IMR-90 (cell line): ENCODE measurements at regions not wholly inside any gene's neighbourhood (a gene's known extent, or its start where the extent isn't known, plus 50 kb on each side); places are given as distances from the start of the nearest gene placed in this dataset.

Experiments
- ATAC-seq: fragments of 200-7000 bp; cut with Tn5 transposase; 2 replicates; pipeline ENCODE4 v1.9.1; 2020; ENCODE audit warnings: low read depth, mild to moderate bottlenecking, moderate library complexity
- BruUV-seq: library from RNA; stranded (reverse); fragments of 400-500 nt; replicated peaks from 2 replicates; lab custom pipeline; 2021; lab: Mats Ljungman, UMichigan
- CTCF ChIA-PET: fragments of 300-600 bp; formaldehyde crosslinking; extraction: SDS; loops from one replicate; lab custom pipeline; 2021; ENCODE audit warnings: antibody characterized with exemption; lab: Yijun Ruan, JAX
- POLR2A ChIA-PET: fragments of 300-600 bp; sonication (Branson Sonifier 250); formaldehyde crosslinking; loops from one replicate; lab custom pipeline; 2022; ENCODE audit warnings: antibody characterized with exemption; ENCODE audit not compliant: unreplicated experiment; lab: Charles Lee
- DNase-seq: peaks from one replicate; pipeline ENCODE4 v3.0.0; 2013
- H2AFZ ChIP-seq: replicated peaks from 2 replicates; pipeline ENCODE3; 2013; ENCODE audit warnings: low read length, mild to moderate bottlenecking; ENCODE audit not compliant: poor library complexity
- H2AK5ac ChIP-seq: 2 replicates; pipeline ENCODE4 v1.6.1; 2013; ENCODE audit warnings: low read depth, low read length, inconsistent platforms
- H2AK9ac ChIP-seq: replicated peaks from 2 replicates; pipeline ENCODE3; 2013; ENCODE audit warnings: mild to moderate bottlenecking, low read depth, low read length, moderate library complexity; ENCODE audit not compliant: poor library complexity
- H2BK120ac ChIP-seq: 2 replicates; pipeline ENCODE4 v1.6.1; 2013; ENCODE audit warnings: low read depth, low read length, inconsistent platforms
- H2BK15ac ChIP-seq: 3 replicates; pipeline ENCODE4 v1.6.1; 2013; ENCODE audit warnings: low read depth, low read length, inconsistent platforms
- H2BK20ac ChIP-seq: 2 replicates; pipeline ENCODE4 v1.6.1; 2013; ENCODE audit warnings: low read depth, mild to moderate bottlenecking, inconsistent platforms, low read length, moderate library complexity
- H2BK5ac ChIP-seq: 2 replicates; pipeline ENCODE4 v1.6.1; 2013; ENCODE audit warnings: mild to moderate bottlenecking, low read depth, low read length, inconsistent platforms; ENCODE audit not compliant: poor library complexity, severe bottlenecking
- H3K14ac ChIP-seq: replicated peaks from 2 replicates; pipeline ENCODE4 v1.6.1; 2013; ENCODE audit warnings: low read depth, low read length, inconsistent platforms
- H3K18ac ChIP-seq: 2 replicates; pipeline ENCODE4 v1.6.1; 2013; ENCODE audit warnings: low read depth, low read length, control low read depth
- H3K23ac ChIP-seq: 2 replicates; pipeline ENCODE4 v1.6.1; 2013; ENCODE audit warnings: low read depth, low read length, inconsistent platforms
- H3K27ac ChIP-seq: 2 replicates; pipeline ENCODE4 v1.5.1; 2013; ENCODE audit warnings: mild to moderate bottlenecking, control low read depth, low read length; ENCODE audit not compliant: insufficient read depth
- H3K27me3 ChIP-seq: 2 replicates; pipeline ENCODE4 v1.6.1; 2013; ENCODE audit warnings: low read length; ENCODE audit not compliant: control insufficient read depth, insufficient read depth
- H3K36me3 ChIP-seq: 2 replicates; pipeline ENCODE4 v1.6.1; 2013; ENCODE audit warnings: low read length, mixed read lengths; ENCODE audit not compliant: control insufficient read depth, insufficient read depth
- H3K4ac ChIP-seq: 2 replicates; pipeline ENCODE4 v1.6.1; 2013; ENCODE audit warnings: low read depth, low read length, inconsistent platforms
- H3K4me1 ChIP-seq: 2 replicates; pipeline ENCODE4 v1.6.1; 2013; ENCODE audit warnings: low read length, mixed read lengths; ENCODE audit not compliant: control insufficient read depth, insufficient read depth
- H3K4me2 ChIP-seq: 2 replicates; pipeline ENCODE4 v1.6.1; 2013; ENCODE audit warnings: low read depth, mild to moderate bottlenecking, control low read depth, low read length, moderate library complexity
- H3K4me3 ChIP-seq: 2 replicates; pipeline ENCODE4 v1.5.1; 2013; ENCODE audit warnings: low read depth, mild to moderate bottlenecking, control low read depth, low read length, moderate library complexity; ENCODE audit not compliant: insufficient read depth
- H3K56ac ChIP-seq: 2 replicates; pipeline ENCODE4 v1.6.1; 2013; ENCODE audit warnings: low read length, inconsistent platforms; ENCODE audit not compliant: insufficient read depth; ENCODE audit errors: extremely low read depth
- H3K79me1 ChIP-seq, 2 experiments: 2 replicates each; pipeline ENCODE4 v1.6.1; 2013; ENCODE audit warnings: low read length in 2 of 2, inconsistent platforms in 1 of 2, low read depth in 1 of 2
- H3K9ac ChIP-seq: 2 replicates; pipeline ENCODE4 v1.6.1; 2013; ENCODE audit warnings: low read depth, low read length, control low read depth
- H3K9me1 ChIP-seq: 2 replicates; pipeline ENCODE4 v1.6.1; 2013; ENCODE audit warnings: low read length, inconsistent platforms; ENCODE audit not compliant: insufficient read depth
- H3K9me3 ChIP-seq: 2 replicates; pipeline ENCODE4 v1.6.1; 2013; ENCODE audit warnings: low read length; ENCODE audit not compliant: control insufficient read depth, insufficient read depth
- H4K20me1 ChIP-seq: 2 replicates; pipeline ENCODE4 v1.6.1; 2013; ENCODE audit warnings: low read length, inconsistent platforms; ENCODE audit not compliant: insufficient read depth
- H4K5ac ChIP-seq: 2 replicates; pipeline ENCODE4 v1.6.1; 2013; ENCODE audit warnings: mild to moderate bottlenecking, low read depth, low read length, control low read depth
- H4K8ac ChIP-seq, 2 experiments: 2 replicates each; pipeline ENCODE4 v1.6.1; 2013; ENCODE audit warnings: low read depth in 2 of 2, low read length in 2 of 2, control low read depth in 1 of 2, inconsistent platforms in 1 of 2
- H4K91ac ChIP-seq: 2 replicates; pipeline ENCODE4 v1.6.1; 2013; ENCODE audit warnings: low read depth, low read length, inconsistent platforms; ENCODE audit not compliant: insufficient read depth
- BHLHE40 ChIP-seq: fragments of 150-350 bp; IDR thresholded peaks from 2 replicates; pipeline ENCODE4 v1.6.1; 2016; ENCODE audit warnings: mild to moderate bottlenecking, low read depth, low read length
- CEBPB ChIP-seq: IDR thresholded peaks from 2 replicates; pipeline ENCODE4 v1.6.1; 2012; ENCODE audit warnings: low read depth, low read length, improper control_type of control experiment
- CHD1 ChIP-seq: IDR thresholded peaks from 2 replicates; pipeline ENCODE4 v1.6.1; 2012; ENCODE audit warnings: low read depth, low read length, improper control_type of control experiment
- CTCF ChIP-seq: conservative IDR thresholded peaks from 2 replicates; pipeline ENCODE4 v1.5.1; 2012; ENCODE audit warnings: mild to moderate bottlenecking, low read depth, low read length, improper control_type of control experiment
- ELK1 ChIP-seq: fragments of 150-350 bp; IDR thresholded peaks from 2 replicates; pipeline ENCODE4 v1.6.1; 2016; ENCODE audit warnings: low read depth, mild to moderate bottlenecking, low read length, moderate library complexity, borderline replicate concordance
- FOS ChIP-seq: fragments of 150-350 bp; IDR thresholded peaks from 2 replicates; pipeline ENCODE4 v1.6.1; 2016; ENCODE audit warnings: low read depth, low read length
- MAFK ChIP-seq: IDR thresholded peaks from 2 replicates; pipeline ENCODE4 v1.6.1; 2012; ENCODE audit warnings: low read depth, low read length, improper control_type of control experiment
- MAZ ChIP-seq: IDR thresholded peaks from 2 replicates; pipeline ENCODE4 v1.6.1; 2012; ENCODE audit warnings: low read depth, mild to moderate bottlenecking, low read length, improper control_type of control experiment, moderate library complexity, borderline replicate concordance
- MXI1 ChIP-seq: IDR thresholded peaks from 2 replicates; pipeline ENCODE4 v1.6.1; 2012; ENCODE audit warnings: low read depth, mild to moderate bottlenecking, low read length, moderate library complexity, borderline replicate concordance
- NFE2L2 ChIP-seq: fragments of 150-350 bp; IDR thresholded peaks from 2 replicates; pipeline ENCODE4 v1.6.1; 2016; ENCODE audit warnings: low read depth, mild to moderate bottlenecking, low read length
- POLR2A ChIP-seq: IDR thresholded peaks from 2 replicates; pipeline ENCODE4 v1.6.1; 2012; ENCODE audit warnings: mild to moderate bottlenecking, low read depth, low read length
- RAD21 ChIP-seq: IDR thresholded peaks from 2 replicates; pipeline ENCODE4 v1.6.1; 2012; ENCODE audit warnings: low read length, improper control_type of control experiment
- RCOR1 ChIP-seq: IDR thresholded peaks from 2 replicates; pipeline ENCODE4 v1.6.1; 2012; ENCODE audit warnings: mild to moderate bottlenecking, low read length, improper control_type of control experiment; ENCODE audit not compliant: insufficient replicate concordance
- RFX5 ChIP-seq: IDR thresholded peaks from 2 replicates; pipeline ENCODE4 v1.8.0; 2012; ENCODE audit warnings: low read depth, mild to moderate bottlenecking, low read length, moderate library complexity
- SMC3 ChIP-seq: fragments of 150-350 bp; IDR thresholded peaks from 2 replicates; pipeline ENCODE4 v1.6.1; 2016; ENCODE audit warnings: low read depth, mild to moderate bottlenecking, antibody characterized with exemption, low read length, moderate library complexity
- USF2 ChIP-seq: fragments of 150-350 bp; IDR thresholded peaks from 2 replicates; pipeline ENCODE4 v1.6.1; 2017; ENCODE audit warnings: mild to moderate bottlenecking, antibody characterized with exemption, low read length, low read depth
- whole genome bisulfite sequencing, 2 experiments: methylation state at CpG; one replicate each; pipeline versions ENCODE4 v1.1.5 to v1.1.7; 2013; ENCODE audit warnings: missing lambda C conversion rate in 2 of 2; ENCODE audit not compliant: insufficient read length in 1 of 2; ENCODE audit errors: extremely low coverage in 2 of 2; 5-methylcytosine and 5-hydroxymethylcytosine counted together
- dilution Hi-C: fragments of 300-500 bp; cut with HindIII; formaldehyde crosslinking; loops from one replicate; pipeline ENCODE4 v1.14.3; 2018; ENCODE audit warnings: low sequenced_read_pairs; ENCODE audit not compliant: unreplicated experiment
- in situ Hi-C: fragments of 300-500 bp; cut with MboI; formaldehyde crosslinking; loops from 3 replicates; pipeline ENCODE4 v1.14.3; 2019; ENCODE audit warnings: low sequenced_read_pairs, inconsistent platforms, mixed read lengths
- intact Hi-C: fragments of 100-400 bp; cut with micrococcal nuclease; formaldehyde crosslinking; loops from 2 replicates; pipeline ENCODE4 v1.10.0; 2022

GRCh38 chr13:32964987-32965386 lies 51.2 kb upstream of the KL start:
- Histone ChIP-seq H3K56ac (no peak overlapping the region), H2AK5ac (no peak overlapping the region), H3K9me1 (no peaks in the 10 kb centered on the region), H3K9ac (no peak overlapping the region), H4K91ac (no peak overlapping the region), H2BK20ac (no peak overlapping the region), H3K4me1 (0 out of 2 replicates have a peak, but pooled peaks cover 1% of the 10 kb centered on the region), H3K79me1 (no peaks in the 10 kb centered on the region), H4K5ac (no peak overlapping the region), H2BK15ac (no peak overlapping the region), H4K20me1 (no peaks in the 10 kb centered on the region), H3K4me3 (no peak overlapping the region), H2AFZ (no peak overlapping the region), H3K18ac (no peak overlapping the region), H3K9me3 (no peaks in the 10 kb centered on the region), H3K23ac (no peak overlapping the region), H3K36me3 (no peaks in the 10 kb centered on the region), H2AK9ac (no peak overlapping the region), H3K27me3 (peaks cover 7% of the 10 kb centered on the region), H2BK5ac (no peak overlapping the region), H3K27ac (no peak overlapping the region), H3K14ac (no peak overlapping the region), H3K4ac (no peak overlapping the region), H4K8ac (no peak overlapping the region), H2BK120ac (no peak overlapping the region), H3K4me2 (no peak overlapping the region)
- no TSS peak for BruUV-seq
- ChIA-PET CTCF (no interaction called here), POLR2A (no interaction called here)
- WGBS, 2 experiments = 80% methylated on average over 1 of the region's 2 CpGs; no CpG with 5 or more reads in 1 of the 2 experiments
- dilution Hi-C loops = no loop called here
- intact Hi-C loops = no loop called here
- in situ Hi-C loops = no loop called here
- DNase-seq (no peak), ATAC-seq (no peak)
- no peak for TF ChIP-seq MAFK
- no peak for TF ChIP-seq RCOR1
- TF ChIP-seq USF2 = no peak
- TF ChIP-seq RAD21 = no peak
- TF ChIP-seq FOS = no peak
- no peak for TF ChIP-seq POLR2A
- no peak for TF ChIP-seq RFX5
- TF ChIP-seq MXI1 = no peak
- TF ChIP-seq CHD1 = no peak
- TF ChIP-seq MAZ = no peak
- TF ChIP-seq NFE2L2 = no peak
- TF ChIP-seq ELK1 = no peak
- TF ChIP-seq CEBPB = no peak
- no peak for TF ChIP-seq SMC3
- no peak for TF ChIP-seq BHLHE40
- TF ChIP-seq CTCF = no peak
